ENCODE measurements at regions not wholly inside any gene's neighbourhood (a gene's known extent, or its start where the extent isn't known, plus 50 kb on each side); places are given as distances from the start of the nearest gene placed in this dataset.

- no peak for DNase-seq (ENCODE audit: low read depth)
These were observed 142.3 kb upstream of the CPNE8 start for GRCh38 chr12:39047539-39048262.

- DNase-seq (ENCODE audit: low read depth) = no peak
These were observed 139.4 kb upstream of the CPNE8 start for GRCh38 chr12:39044754-39045153.

- DNase-seq (ENCODE audit: low read depth) = no peak
These were observed 138.0 kb upstream of the CPNE8 start for GRCh38 chr12:39043424-39043822.

- DNase-seq (ENCODE audit: low read depth) = no peak
These were observed 134.9 kb upstream of the CPNE8 start for GRCh38 chr12:39040275-39040674.

DNA sequence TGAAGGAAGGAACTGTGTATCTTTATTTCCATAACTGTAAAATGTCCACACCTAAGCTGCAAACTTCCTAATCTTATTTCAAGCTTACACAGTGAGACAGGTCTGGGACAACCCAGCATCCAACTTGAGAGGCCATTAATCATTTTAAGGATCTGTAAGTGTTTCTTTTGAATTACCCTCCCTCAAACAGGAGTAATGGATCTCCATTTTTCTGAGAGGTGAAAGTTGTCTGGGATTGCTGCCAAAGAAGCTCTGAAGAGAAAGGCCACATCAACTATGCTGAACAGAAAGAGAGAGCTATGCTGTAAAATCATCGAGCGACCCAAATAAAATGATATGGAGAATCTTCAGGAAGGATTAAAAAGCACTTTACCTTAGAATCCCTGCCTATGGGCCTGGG is 131.7 kb upstream of the CPNE8 start:
- no peak for DNase-seq (ENCODE audit: low read depth)

DNA sequence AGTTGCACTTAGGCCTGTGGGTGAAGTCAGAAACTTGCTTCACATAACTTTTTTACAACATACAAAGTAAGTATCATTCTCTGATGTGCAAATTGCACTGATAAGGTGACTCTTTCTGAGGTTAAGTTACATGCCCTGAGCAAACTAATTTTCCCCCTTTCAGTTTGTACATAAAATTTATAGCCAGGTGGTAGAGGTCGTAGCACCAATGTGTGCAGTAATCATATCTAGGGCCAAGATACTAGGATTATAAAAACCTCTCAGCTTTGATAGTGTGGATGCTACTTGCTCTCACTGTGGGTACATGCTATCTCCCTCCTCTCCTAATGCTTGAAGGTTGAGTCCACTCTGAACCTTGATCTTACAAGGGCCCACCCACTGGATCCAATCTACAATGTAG is 130.7 kb upstream of the CPNE8 start:
- DNase-seq (ENCODE audit: low read depth) = no peak

DNA sequence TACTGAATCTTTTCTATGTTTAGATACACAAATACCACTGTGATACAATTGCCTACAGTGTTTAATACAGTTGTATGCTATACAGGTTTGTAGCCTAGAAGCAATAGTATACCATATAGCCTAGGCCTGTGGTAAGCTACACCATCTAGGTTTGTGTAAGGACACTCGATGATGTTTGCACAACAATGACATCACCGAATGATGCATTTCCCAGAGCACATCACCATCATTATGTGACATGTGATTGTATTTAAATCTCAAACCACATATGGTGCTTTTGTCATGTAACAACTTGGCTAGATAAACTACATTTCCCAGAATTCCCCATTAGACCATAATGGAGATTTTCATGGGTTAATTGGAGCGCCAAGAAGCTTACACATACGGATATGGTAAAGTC is 128.4 kb upstream of the CPNE8 start:
- no peak for DNase-seq (ENCODE audit: low read depth)

- no peak for DNase-seq (ENCODE audit: low read depth)
These were observed 127.1 kb upstream of the CPNE8 start for GRCh38 chr12:39032448-39032847.

DNA sequence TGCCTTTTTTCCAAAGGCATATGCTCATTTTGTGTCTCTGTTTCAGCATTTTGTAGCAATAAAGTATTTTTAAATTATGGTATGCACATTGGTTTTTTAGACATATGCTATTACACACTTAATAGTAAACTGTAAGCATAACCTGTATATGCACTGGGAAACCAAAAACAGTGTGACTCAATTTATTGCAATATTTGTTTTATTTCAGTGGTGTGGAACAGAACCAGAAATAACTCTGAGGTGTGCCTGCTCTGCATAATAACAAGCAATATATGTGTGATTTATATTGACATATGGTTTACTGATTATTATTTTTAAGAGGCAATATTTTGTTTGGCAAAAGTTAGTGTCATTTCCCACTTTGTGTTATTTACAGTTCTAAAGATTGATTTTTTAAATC is 126.6 kb upstream of the CPNE8 start:
- DNase-seq (ENCODE audit: low read depth) = no peak

DNA sequence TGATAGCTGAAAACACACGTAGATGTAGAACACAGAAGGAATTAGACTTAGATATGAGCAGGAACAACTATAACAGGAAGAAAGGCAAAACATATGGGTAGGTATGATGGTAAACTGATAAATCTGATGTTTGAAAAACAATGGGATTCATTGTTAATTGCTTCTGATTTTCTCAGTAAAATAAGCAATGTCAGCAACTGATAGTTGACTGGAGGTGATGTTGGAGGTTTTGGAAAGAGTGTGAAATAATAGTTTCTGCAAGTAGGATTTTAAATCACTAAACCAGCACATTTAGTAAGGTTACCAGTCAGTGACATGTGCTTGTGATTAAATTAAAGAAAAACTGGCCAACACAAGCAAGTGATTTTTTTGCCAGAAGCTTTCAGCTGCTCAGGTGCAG is 123.0 kb upstream of the CPNE8 start:
- DNase-seq (ENCODE audit: low read depth) = no peak

- no peak for DNase-seq (ENCODE audit: low read depth)
These were observed 107.5 kb upstream of the CPNE8 start for GRCh38 chr12:39012870-39013269.

- no peak for DNase-seq (ENCODE audit: low read depth)
These were observed 105.8 kb upstream of the CPNE8 start for GRCh38 chr12:39011166-39011565.

DNA sequence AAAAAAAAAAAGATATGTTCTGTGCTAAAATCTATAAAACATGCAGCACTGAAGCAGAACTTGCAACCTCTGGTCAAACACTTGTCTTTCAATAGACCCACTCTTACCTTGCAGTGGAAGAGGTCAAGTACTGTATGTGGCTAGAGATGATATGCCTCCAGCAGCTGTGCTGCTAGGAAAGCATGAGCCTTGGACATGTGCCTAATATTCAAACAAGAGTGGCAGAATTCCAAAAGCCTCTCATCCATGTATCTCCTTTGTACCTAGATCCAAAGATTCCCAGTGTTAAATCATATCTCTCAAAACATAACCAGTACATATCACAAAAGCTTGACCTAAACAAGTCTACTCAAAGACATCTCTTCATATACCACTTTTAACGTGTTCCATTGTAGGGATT is 105.0 kb upstream of the CPNE8 start:
- DNase-seq (ENCODE audit: low read depth) = no peak

- DNase-seq (ENCODE audit: low read depth) = no peak
These were observed 102.2 kb upstream of the CPNE8 start for GRCh38 chr12:39007619-39008018.

- DNase-seq (ENCODE audit: low read depth) = no peak
These were observed 100.9 kb upstream of the CPNE8 start for GRCh38 chr12:39006286-39006685.

GRCh38 chr12:39005671-39006070 is 100.3 kb upstream of the CPNE8 start:
- DNase-seq (ENCODE audit: low read depth) = no peak

DNA sequence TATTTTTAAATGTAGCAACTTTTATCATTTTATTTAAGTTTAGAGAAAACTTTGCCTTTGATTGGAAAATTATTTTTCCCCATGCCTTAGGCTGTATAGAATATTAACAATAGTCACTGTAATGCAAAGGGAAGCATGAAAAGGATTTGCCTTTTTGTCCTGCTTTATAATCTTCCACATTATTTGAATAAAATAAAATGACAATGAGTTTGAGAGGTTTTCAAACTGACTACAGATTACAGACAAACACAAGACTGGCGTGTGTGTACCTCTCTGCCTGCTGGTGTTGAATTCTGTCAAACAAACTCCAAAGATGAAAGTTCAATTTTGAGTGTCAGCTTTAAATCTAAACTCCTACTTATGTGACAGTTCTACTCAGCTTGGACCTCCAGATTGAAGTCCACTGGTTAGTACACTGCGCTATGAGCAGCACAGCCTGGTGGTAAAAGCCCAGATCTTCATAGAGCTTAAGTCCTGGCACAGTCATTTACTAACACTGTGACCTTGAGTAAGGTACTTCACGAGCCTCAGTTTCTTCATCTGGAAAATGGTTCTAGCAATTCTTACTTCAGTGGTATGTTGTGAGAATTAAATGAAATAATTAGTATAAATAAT is 98.3 kb upstream of the CPNE8 start:
- DNase-seq (ENCODE audit: low read depth) = no peak

DNA sequence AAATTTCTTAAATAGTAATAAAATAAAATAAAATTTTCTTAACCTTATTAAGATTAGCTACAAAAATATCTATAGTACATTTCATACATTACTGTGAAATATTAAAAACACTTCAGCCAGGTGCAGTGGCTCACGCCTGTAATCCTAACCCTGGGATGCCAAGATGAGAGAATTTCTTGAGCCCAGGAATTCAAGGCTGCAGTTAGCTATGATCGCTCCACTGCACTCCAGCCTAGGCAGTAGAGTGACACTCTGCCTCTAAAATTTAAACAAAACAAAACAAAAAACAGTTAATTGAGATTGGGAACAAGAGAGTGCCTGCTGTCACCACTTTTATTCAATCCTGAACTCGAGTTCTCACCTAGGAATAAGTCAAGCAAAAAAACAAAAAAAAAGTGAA is 95.0 kb upstream of the CPNE8 start:
- no peak for DNase-seq (ENCODE audit: low read depth)

- DNase-seq (ENCODE audit: low read depth) = no peak
These were observed 93.6 kb upstream of the CPNE8 start for GRCh38 chr12:38998887-38999482.

DNA sequence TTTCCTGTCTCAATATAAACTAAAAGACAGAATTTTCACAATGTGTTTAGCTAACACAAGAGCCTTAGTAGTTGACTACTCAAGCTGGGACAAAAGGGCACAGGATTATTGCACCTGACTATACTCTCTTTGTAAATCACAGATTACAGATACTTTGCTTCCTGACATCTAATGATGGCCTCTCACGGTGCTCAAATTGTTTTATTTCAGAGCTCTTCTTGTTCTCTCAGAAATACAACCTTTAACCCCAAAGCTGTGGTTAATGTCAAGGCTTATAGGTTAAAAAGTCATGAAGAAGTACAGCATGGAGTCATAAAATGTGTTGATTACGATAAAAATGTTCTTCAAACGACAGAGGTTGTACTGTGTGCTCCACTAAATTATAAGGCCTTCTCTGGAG is 89.9 kb upstream of the CPNE8 start:
- DNase-seq (ENCODE audit: low read depth) = no peak

DNA sequence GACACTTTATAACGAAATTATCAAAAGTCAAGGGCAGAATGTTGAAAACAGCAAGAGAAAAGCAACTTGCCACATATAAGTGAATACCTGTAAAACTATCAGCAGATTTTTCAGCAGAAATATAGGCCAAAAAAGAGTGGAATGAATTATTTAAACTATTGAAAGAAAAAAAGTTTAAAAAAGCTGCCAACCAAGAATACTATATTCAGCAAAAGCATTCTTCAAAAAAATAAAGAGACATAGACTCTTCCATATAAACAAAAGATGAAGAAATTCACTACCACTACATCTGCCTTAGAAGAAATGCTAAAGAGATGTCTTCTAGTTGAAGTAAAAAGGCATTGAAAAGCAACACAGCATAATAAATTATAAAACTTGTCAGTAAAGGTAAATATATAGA is 80.6 kb upstream of the CPNE8 start:
- no peak for DNase-seq (ENCODE audit: low read depth)

GRCh38 chr12:38984388-38984787 is 79.0 kb upstream of the CPNE8 start:
- no peak for DNase-seq (ENCODE audit: low read depth)

GRCh38 chr12:38983117-38983571 is 77.8 kb upstream of the CPNE8 start:
- no peak for DNase-seq (ENCODE audit: low read depth)

- no peak for DNase-seq (ENCODE audit: low read depth)
These were observed 71.7 kb upstream of the CPNE8 start for GRCh38 chr12:38977132-38977531.

Measured in GM04504 (cell line).